ENCODE measurements at regions not wholly inside any gene's neighbourhood (a gene's known extent, or its start where the extent isn't known, plus 50 kb on each side); places are given as distances from the start of the nearest gene placed in this dataset.

- H3K36me3 ChIP-seq (ENCODE audit: control insufficient read depth, insufficient read depth, low read length): no peaks in the 10 kb centered on the region
Observed at GRCh38 chr11:122181372-122181771, 65.4 kb upstream of the BLID start.

GRCh38 chr11:122179961-122180834 lies 64.2 kb upstream of the BLID start:
- no peak overlapping the region for H3K9ac ChIP-seq (ENCODE audit: low read depth, low read length)
- H3K4me3 ChIP-seq (ENCODE audit: low read depth, low read length): no peak overlapping the region
- H3K9me3 ChIP-seq (ENCODE audit: control insufficient read depth, insufficient read depth, low read length): no peaks in the 10 kb centered on the region
- no peaks in the 10 kb centered on the region for H3K36me3 ChIP-seq (ENCODE audit: control insufficient read depth, insufficient read depth, low read length)
- H3K4me1 ChIP-seq (ENCODE audit: control insufficient read depth, insufficient read depth, low read length): peaks cover 4% of the 10 kb centered on the region
- H3K27me3 ChIP-seq (ENCODE audit: control insufficient read depth, insufficient read depth, low read length): no peaks in the 10 kb centered on the region

More at GRCh38 chr11:122181372-122181771, 65.4 kb upstream of the BLID start:
- Histone ChIP-seq H3K9me3 (ENCODE audit: control insufficient read depth, insufficient read depth, low read length) (no peaks in the 10 kb centered on the region), H3K4me1 (ENCODE audit: control insufficient read depth, insufficient read depth, low read length) (peaks cover 4% of the 10 kb centered on the region), H3K27me3 (ENCODE audit: control insufficient read depth, insufficient read depth, low read length) (no peaks in the 10 kb centered on the region), H3K4me3 (ENCODE audit: low read depth, low read length) (no peak overlapping the region), H3K9ac (ENCODE audit: low read depth, low read length) (no peak overlapping the region)

- Histone ChIP-seq H3K4me1 (ENCODE audit: control insufficient read depth, insufficient read depth, low read length) (peaks cover 4% of the 10 kb centered on the region), H3K36me3 (ENCODE audit: control insufficient read depth, insufficient read depth, low read length) (no peaks in the 10 kb centered on the region), H3K9me3 (ENCODE audit: control insufficient read depth, insufficient read depth, low read length) (no peaks in the 10 kb centered on the region), H3K4me3 (ENCODE audit: low read depth, low read length) (no peak overlapping the region), H3K27me3 (ENCODE audit: control insufficient read depth, insufficient read depth, low read length) (no peaks in the 10 kb centered on the region), H3K9ac (ENCODE audit: low read depth, low read length) (no peak overlapping the region)
Observed at GRCh38 chr11:122178795-122179194, 62.8 kb upstream of the BLID start.

GRCh38 chr11:122177238-122177637 lies 61.2 kb upstream of the BLID start:
- H3K36me3 ChIP-seq (ENCODE audit: control insufficient read depth, insufficient read depth, low read length): no peaks in the 10 kb centered on the region
- no peak overlapping the region for H3K4me3 ChIP-seq (ENCODE audit: low read depth, low read length)
- no peak overlapping the region for H3K9ac ChIP-seq (ENCODE audit: low read depth, low read length)
- no peaks in the 10 kb centered on the region for H3K27me3 ChIP-seq (ENCODE audit: control insufficient read depth, insufficient read depth, low read length)
- H3K4me1 ChIP-seq (ENCODE audit: control insufficient read depth, insufficient read depth, low read length): peaks cover 4% of the 10 kb centered on the region
- H3K9me3 ChIP-seq (ENCODE audit: control insufficient read depth, insufficient read depth, low read length): no peaks in the 10 kb centered on the region

GRCh38 chr11:122176651-122177050 lies 60.6 kb upstream of the BLID start:
- Histone ChIP-seq H3K9me3 (ENCODE audit: control insufficient read depth, insufficient read depth, low read length) (no peaks in the 10 kb centered on the region), H3K4me3 (ENCODE audit: low read depth, low read length) (no peak overlapping the region), H3K9ac (ENCODE audit: low read depth, low read length) (no peak overlapping the region), H3K36me3 (ENCODE audit: control insufficient read depth, insufficient read depth, low read length) (no peaks in the 10 kb centered on the region), H3K4me1 (ENCODE audit: control insufficient read depth, insufficient read depth, low read length) (peaks cover 4% of the 10 kb centered on the region), H3K27me3 (ENCODE audit: control insufficient read depth, insufficient read depth, low read length) (no peaks in the 10 kb centered on the region)

GRCh38 chr11:122175306-122175705 lies 59.3 kb upstream of the BLID start:
- Histone ChIP-seq H3K9me3 (ENCODE audit: control insufficient read depth, insufficient read depth, low read length) (no peaks in the 10 kb centered on the region), H3K9ac (ENCODE audit: low read depth, low read length) (no peak overlapping the region), H3K36me3 (ENCODE audit: control insufficient read depth, insufficient read depth, low read length) (no peaks in the 10 kb centered on the region), H3K4me1 (ENCODE audit: control insufficient read depth, insufficient read depth, low read length) (peaks cover under 1% of the 10 kb centered on the region), H3K4me3 (ENCODE audit: low read depth, low read length) (no peak overlapping the region), H3K27me3 (ENCODE audit: control insufficient read depth, insufficient read depth, low read length) (no peaks in the 10 kb centered on the region)

- no peaks in the 10 kb centered on the region for H3K27me3 ChIP-seq (ENCODE audit: control insufficient read depth, insufficient read depth, low read length)
- no peaks in the 10 kb centered on the region for H3K4me1 ChIP-seq (ENCODE audit: control insufficient read depth, insufficient read depth, low read length)
- no peak overlapping the region for H3K9ac ChIP-seq (ENCODE audit: low read depth, low read length)
- H3K4me3 ChIP-seq (ENCODE audit: low read depth, low read length): no peak overlapping the region
- H3K9me3 ChIP-seq (ENCODE audit: control insufficient read depth, insufficient read depth, low read length): no peaks in the 10 kb centered on the region
- H3K36me3 ChIP-seq (ENCODE audit: control insufficient read depth, insufficient read depth, low read length): no peaks in the 10 kb centered on the region
Observed at GRCh38 chr11:122173587-122173986, 57.6 kb upstream of the BLID start.

GRCh38 chr11:122173074-122173450 lies 57.0 kb upstream of the BLID start:
- Histone ChIP-seq H3K9ac (ENCODE audit: low read depth, low read length) (no peak overlapping the region), H3K4me3 (ENCODE audit: low read depth, low read length) (no peak overlapping the region), H3K9me3 (ENCODE audit: control insufficient read depth, insufficient read depth, low read length) (no peaks in the 10 kb centered on the region), H3K27me3 (ENCODE audit: control insufficient read depth, insufficient read depth, low read length) (no peaks in the 10 kb centered on the region), H3K36me3 (ENCODE audit: control insufficient read depth, insufficient read depth, low read length) (no peaks in the 10 kb centered on the region), H3K4me1 (ENCODE audit: control insufficient read depth, insufficient read depth, low read length) (no peaks in the 10 kb centered on the region)

GRCh38 chr11:122172352-122173073 lies 56.5 kb upstream of the BLID start:
- no peaks in the 10 kb centered on the region for H3K9me3 ChIP-seq (ENCODE audit: control insufficient read depth, insufficient read depth, low read length)
- no peaks in the 10 kb centered on the region for H3K36me3 ChIP-seq (ENCODE audit: control insufficient read depth, insufficient read depth, low read length)
- no peaks in the 10 kb centered on the region for H3K27me3 ChIP-seq (ENCODE audit: control insufficient read depth, insufficient read depth, low read length)
- H3K4me3 ChIP-seq (ENCODE audit: low read depth, low read length): no peak overlapping the region
- no peaks in the 10 kb centered on the region for H3K4me1 ChIP-seq (ENCODE audit: control insufficient read depth, insufficient read depth, low read length)
- no peak overlapping the region for H3K9ac ChIP-seq (ENCODE audit: low read depth, low read length)

- no peaks in the 10 kb centered on the region for H3K27me3 ChIP-seq (ENCODE audit: control insufficient read depth, insufficient read depth, low read length)
- no peak overlapping the region for H3K4me3 ChIP-seq (ENCODE audit: low read depth, low read length)
- H3K36me3 ChIP-seq (ENCODE audit: control insufficient read depth, insufficient read depth, low read length): no peaks in the 10 kb centered on the region
- peaks cover 5% of the 10 kb centered on the region for H3K4me1 ChIP-seq (ENCODE audit: control insufficient read depth, insufficient read depth, low read length)
- no peak overlapping the region for H3K9ac ChIP-seq (ENCODE audit: low read depth, low read length)
- H3K9me3 ChIP-seq (ENCODE audit: control insufficient read depth, insufficient read depth, low read length): no peaks in the 10 kb centered on the region
Observed at GRCh38 chr11:122170815-122171475, 54.9 kb upstream of the BLID start.

- H3K4me1 ChIP-seq (ENCODE audit: control insufficient read depth, insufficient read depth, low read length): peaks cover 5% of the 10 kb centered on the region
- H3K27me3 ChIP-seq (ENCODE audit: control insufficient read depth, insufficient read depth, low read length): peaks cover 5% of the 10 kb centered on the region
- H3K36me3 ChIP-seq (ENCODE audit: control insufficient read depth, insufficient read depth, low read length): no peaks in the 10 kb centered on the region
- H3K4me3 ChIP-seq (ENCODE audit: low read depth, low read length): no peak overlapping the region
- no peaks in the 10 kb centered on the region for H3K9me3 ChIP-seq (ENCODE audit: control insufficient read depth, insufficient read depth, low read length)
- H3K9ac ChIP-seq (ENCODE audit: low read depth, low read length): no peak overlapping the region
Observed at GRCh38 chr11:122168218-122168617, 52.2 kb upstream of the BLID start.
